Lung (tissue), 11 donors: ENCODE measurements at regions not wholly inside any gene's neighbourhood (a gene's known extent, or its start where the extent isn't known, plus 50 kb on each side); places are given as distances from the start of the nearest gene placed in this dataset.

ENCODE experiments used
- ATAC-seq: fragments of 200-7000 bp; cut with Tn5 transposase; one replicate; pipeline ENCODE4 v1.9.1; 2020; ENCODE audit warnings: moderate number of reproducible peaks; ENCODE audit not compliant: insufficient read depth, low FRiP score
- DNase-seq, 3 donors: peaks; one replicate each; pipeline ENCODE4 v3.0.0-alpha.2; 2013 to 2017
- H3K27ac ChIP-seq, 2 donors: one replicate each; pipeline ENCODE4 v1.5.1; 2013; ENCODE audit warnings: mild to moderate bottlenecking in 2 of 2, moderate library complexity in 2 of 2, control low read depth in 1 of 2, inconsistent platforms in 1 of 2, low read depth in 1 of 2, low read length in 1 of 2
- H3K27me3 ChIP-seq, 3 donors: one replicate each; pipeline ENCODE4 v1.5.1; 2013; ENCODE audit warnings: low read length in 2 of 3; ENCODE audit not compliant: control insufficient read depth in 3 of 3, insufficient read depth in 3 of 3
- H3K36me3 ChIP-seq, 4 donors: one replicate each; pipeline ENCODE4 v1.5.1; 2013; ENCODE audit warnings: low read length in 4 of 4, mild to moderate bottlenecking in 1 of 4, moderate library complexity in 1 of 4; ENCODE audit not compliant: control insufficient read depth in 4 of 4, insufficient read depth in 4 of 4
- H3K4me1 ChIP-seq, 5 donors: one replicate each; pipeline ENCODE4 v1.5.1; 2013; ENCODE audit warnings: low read length in 5 of 5, mild to moderate bottlenecking in 2 of 5, moderate library complexity in 1 of 5; ENCODE audit not compliant: control insufficient read depth in 5 of 5, insufficient read depth in 5 of 5
- H3K4me3 ChIP-seq: one replicate; pipeline ENCODE4 v1.5.1; 2013; ENCODE audit warnings: mild to moderate bottlenecking, control low read depth, moderate library complexity
- H3K9ac ChIP-seq, 2 donors: one replicate each; pipeline ENCODE4 v1.5.1; 2013; ENCODE audit warnings: low read length in 2 of 2, control low read depth in 1 of 2; ENCODE audit not compliant: insufficient read depth in 1 of 2
- H3K9me3 ChIP-seq, 4 donors: one replicate each; pipeline ENCODE4 v1.5.1; 2013; ENCODE audit warnings: low read length in 3 of 4, mild to moderate bottlenecking in 1 of 4, moderate library complexity in 1 of 4; ENCODE audit not compliant: control insufficient read depth in 4 of 4, insufficient read depth in 3 of 4
- CTCF ChIP-seq: IDR thresholded peaks from 2 replicates; pipeline ENCODE4 v1.5.1; 2012; ENCODE audit warnings: mild to moderate bottlenecking; ENCODE audit errors: control extremely low read depth, extremely low read depth
- WGBS, 2 donors: extraction: QIAGEN DNeasy Blood & Tissue Kit; methylation state at CpG; one replicate each; pipeline ENCODE4 v1.1.7; 2013; 5-methylcytosine and 5-hydroxymethylcytosine counted together
- donor health status: control.
- donor health status: control.
- donor health status: Bipolar disorder and iron deficiency.
- donor health status: healthy.
- donor health status: DM: yes; HTN: yes; CAD: no.

DNA sequence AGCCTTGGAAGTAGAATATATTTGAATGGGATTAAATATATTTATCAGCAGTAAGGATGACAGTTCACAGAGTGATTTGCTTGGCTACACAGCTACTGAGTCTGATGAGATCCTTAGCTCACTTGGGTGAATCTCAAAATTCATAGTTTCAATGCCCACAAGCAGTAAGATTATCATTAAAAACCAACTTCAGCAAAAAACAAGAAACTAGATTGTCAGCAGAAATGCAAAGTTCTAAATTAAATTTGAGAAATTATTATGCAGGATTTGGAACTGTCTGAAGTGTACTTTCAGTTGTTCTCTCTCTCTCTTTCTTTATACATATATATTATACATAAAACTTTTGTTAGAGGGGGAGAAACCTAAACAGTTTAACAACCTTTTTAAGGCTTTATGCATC, 288.8 kb upstream of the SASH1 start:
- no peak for DNase-seq
- Histone ChIP-seq H3K4me1 (no peaks in the 10 kb centered on the region), H3K4me3 (no peak overlapping the region), H3K9me3 (peaks cover 0 to 5% (median 1%) of the 10 kb centered on the region in 4 donors), H3K9ac (no peak overlapping the region), H3K27ac (no peak overlapping the region), H3K36me3 (no peaks in the 10 kb centered on the region), H3K27me3 (no peaks in the 10 kb centered on the region)
- no peak for ATAC-seq
- TF ChIP-seq CTCF, result no peak

DNA sequence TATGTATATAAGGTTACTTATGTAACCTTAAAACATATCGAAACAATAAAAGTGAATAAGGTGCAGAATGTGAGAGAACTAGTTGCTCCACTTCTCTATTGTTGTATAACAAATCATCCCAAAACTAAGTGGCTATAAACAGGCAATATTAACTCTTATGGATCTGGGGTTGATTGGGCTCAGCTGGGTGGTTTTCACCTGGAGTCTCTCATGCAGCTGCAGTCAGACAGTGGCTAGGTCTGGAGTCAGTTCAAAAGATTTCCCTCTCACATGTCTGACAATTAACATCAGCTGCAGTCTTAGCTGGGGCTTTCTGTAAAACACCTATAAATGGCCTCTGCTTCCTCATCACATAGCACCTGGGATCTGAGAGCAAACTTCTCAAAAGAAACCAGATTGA, 288.4 kb upstream of the SASH1 start:
- H3K36me3 ChIP-seq, result no peaks in the 10 kb centered on the region
- no peak for ATAC-seq
- H3K4me1 ChIP-seq, result no peaks in the 10 kb centered on the region
- TF ChIP-seq CTCF, result no peak
- no peak overlapping the region for H3K9ac ChIP-seq
- H3K27ac ChIP-seq, result no peak overlapping the region
- H3K27me3 ChIP-seq, result no peaks in the 10 kb centered on the region
- peaks cover 0 to 5% (median 1%) of the 10 kb centered on the region in 4 donors for H3K9me3 ChIP-seq
- WGBS, 2 donors, result 90 to 93% methylated on average over 1 of the region's 1 CpG
- DNase-seq, result no peak
- H3K4me3 ChIP-seq, result no peak overlapping the region

DNA sequence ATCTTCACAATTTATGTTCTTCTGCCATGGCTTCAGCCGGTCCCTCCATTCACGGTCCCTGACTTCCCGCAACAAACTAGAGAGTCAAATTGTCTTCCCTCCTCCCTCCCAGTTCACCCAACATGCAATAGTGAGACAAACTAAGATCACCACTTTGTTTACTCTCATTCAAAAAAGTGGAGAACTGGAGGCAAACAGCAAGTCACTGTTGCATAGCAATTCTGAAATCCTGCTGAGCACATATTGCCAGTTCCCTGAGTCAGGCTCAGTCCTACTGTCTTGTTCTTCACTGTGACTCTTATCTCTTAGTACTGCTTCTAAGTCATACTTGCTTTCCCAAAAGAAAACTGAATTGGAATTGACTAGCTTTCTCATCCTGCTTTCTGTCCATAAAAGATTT, 287.2 kb upstream of the SASH1 start:
- no peak for DNase-seq
- WGBS, 2 donors, result 70 to 88% methylated on average over 3 of the region's 3 CpGs
- no peak for ATAC-seq
- Histone ChIP-seq H3K9ac (no peak overlapping the region), H3K4me1 (no peaks in the 10 kb centered on the region), H3K9me3 (peaks cover 0 to 13% (median 6%) of the 10 kb centered on the region in 4 donors), H3K36me3 (no peaks in the 10 kb centered on the region), H3K4me3 (no peak overlapping the region), H3K27me3 (no peaks in the 10 kb centered on the region), H3K27ac (no peak overlapping the region)
- no peak for TF ChIP-seq CTCF

DNA sequence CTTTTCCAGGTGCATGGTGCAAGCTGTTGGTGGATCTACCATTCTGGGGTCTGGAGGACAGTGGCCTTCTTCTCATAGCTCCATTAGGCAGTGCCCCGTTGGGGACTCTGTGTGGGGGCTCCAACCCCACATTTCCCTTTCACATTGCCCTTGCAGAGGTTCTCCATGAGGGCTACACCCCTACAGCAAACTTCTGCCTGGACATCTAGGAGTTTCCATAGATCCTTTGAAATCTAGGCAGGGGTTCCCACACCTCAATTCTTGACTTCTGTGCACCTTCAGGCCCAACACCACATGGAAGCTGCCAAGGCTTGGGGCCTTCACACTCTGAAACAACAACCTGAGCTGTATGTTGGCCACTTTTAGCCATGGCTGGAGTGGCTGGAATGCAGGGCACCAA, 282.8 kb upstream of the SASH1 start:
- no peak for TF ChIP-seq CTCF
- Histone ChIP-seq H3K27ac (no peak overlapping the region), H3K4me3 (no peak overlapping the region), H3K36me3 (no peaks in the 10 kb centered on the region), H3K27me3 (no peaks in the 10 kb centered on the region), H3K9me3 (peaks cover 0 to 14% (median 3%) of the 10 kb centered on the region in 4 donors), H3K4me1 (peaks cover 0 to 8% (median 0%) of the 10 kb centered on the region in 5 donors), H3K9ac (no peak overlapping the region)
- DNase-seq (no peak), ATAC-seq (no peak)
- WGBS, 2 donors, result 78 to 90% methylated on average over 1 of the region's 1 CpG
